Mononuclear cell (primary cell): ENCODE measurements at regions not wholly inside any gene's neighbourhood (a gene's known extent, or its start where the extent isn't known, plus 50 kb on each side); places are given as distances from the start of the nearest gene placed in this dataset.
"Not testable (repeated sequence)": the region's sequence is repeated elsewhere in the genome, so short reads cannot be mapped to it uniquely, and the experiment has no call there.

Experiments used
- H3K27me3 ChIP-seq: 2 replicates; pipeline ENCODE4 v1.6.0; 2011; ENCODE audit warnings: low read length, control low read depth; ENCODE audit not compliant: insufficient read depth
- H3K4me1 ChIP-seq: 2 replicates; pipeline ENCODE4 v1.5.1; 2011; ENCODE audit warnings: mild to moderate bottlenecking, low read length, control low read depth; ENCODE audit not compliant: insufficient read depth
- H3K4me3 ChIP-seq: 2 replicates; pipeline ENCODE4 v1.5.1; 2011; ENCODE audit warnings: mild to moderate bottlenecking, low read length, moderate library complexity
- H3K9me3 ChIP-seq: 2 replicates; pipeline ENCODE4 v1.5.1; 2011; ENCODE audit warnings: low read depth, mild to moderate bottlenecking, control low read depth, low read length

GRCh38 chr20:1809131-1809572 lies 86.1 kb upstream of the SIRPA start:
- Histone ChIP-seq H3K9me3 (no peaks in the 10 kb centered on the region), H3K27me3 (no peaks in the 10 kb centered on the region), H3K4me1 (peaks cover 81% of the 10 kb centered on the region), H3K4me3 (no peak overlapping the region)

DNA sequence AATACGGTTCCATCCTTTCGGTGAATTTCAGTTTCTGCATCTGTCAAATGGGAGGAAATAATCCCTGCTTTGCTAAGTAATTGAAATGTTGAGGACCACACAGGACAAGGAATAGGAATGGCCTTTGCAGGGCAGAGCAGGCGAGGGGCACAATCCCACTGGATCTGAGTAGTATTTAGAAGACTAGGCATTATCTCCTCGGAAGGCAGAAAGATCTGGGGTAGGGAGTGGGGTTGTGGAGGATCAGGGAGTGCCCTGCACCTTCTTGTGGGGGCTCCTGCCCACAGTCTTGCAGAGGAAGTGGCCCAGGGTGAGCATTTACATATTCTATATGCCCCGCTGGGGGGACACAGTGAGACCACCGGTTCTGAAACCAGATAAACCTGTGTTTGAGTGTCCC lies 87.1 kb upstream of the SIRPA start:
- H3K4me1 ChIP-seq: peaks cover 84% of the 10 kb centered on the region
- H3K4me3 ChIP-seq: no peak overlapping the region

DNA sequence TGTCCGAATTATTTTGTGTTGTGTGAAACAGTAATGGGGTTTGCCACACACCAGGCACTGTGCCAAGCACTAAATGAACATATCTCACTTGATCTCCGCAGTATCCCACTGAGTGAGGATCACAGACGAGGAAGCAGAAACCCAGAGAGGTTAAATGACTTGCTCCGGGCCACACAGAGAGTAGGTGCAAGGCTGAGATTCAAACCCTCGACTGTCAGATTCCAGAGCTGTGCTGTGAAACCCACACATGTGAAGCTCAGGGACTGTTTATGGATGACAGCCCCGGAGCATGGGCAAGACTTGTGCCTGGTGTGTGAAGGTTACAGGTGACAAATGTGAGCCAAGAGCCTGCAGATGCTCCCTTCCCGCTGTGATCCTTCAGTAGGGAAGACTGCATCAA lies 87.8 kb upstream of the SIRPA start:
- H3K27me3 ChIP-seq: no peaks in the 10 kb centered on the region
- peaks cover 82% of the 10 kb centered on the region for H3K4me1 ChIP-seq
- no peak overlapping the region for H3K4me3 ChIP-seq
- no peaks in the 10 kb centered on the region for H3K9me3 ChIP-seq

More for the DNA sequence above, 87.1 kb upstream of the SIRPA start:
- H3K27me3 ChIP-seq: no peaks in the 10 kb centered on the region
- H3K9me3 ChIP-seq: no peaks in the 10 kb centered on the region

DNA sequence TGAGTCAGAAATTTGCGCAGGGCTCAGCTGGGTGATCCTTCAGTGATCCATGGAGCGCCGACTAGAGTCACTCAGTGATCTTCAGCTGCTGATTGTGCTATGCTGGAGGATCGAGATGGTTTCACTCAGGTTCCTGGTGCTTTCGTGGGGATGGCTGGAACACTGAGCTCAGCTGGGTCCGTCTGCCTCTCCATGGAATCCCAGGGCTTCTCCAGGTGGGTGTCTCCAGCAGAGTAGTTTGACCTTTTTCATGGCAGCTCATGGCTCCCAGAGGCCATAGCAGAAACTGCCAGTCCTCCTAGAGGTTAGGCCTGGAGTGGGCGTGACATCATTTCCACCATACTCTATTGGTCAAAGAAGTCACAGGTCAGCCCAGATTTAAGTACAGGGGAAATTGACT lies 88.8 kb upstream of the SIRPA start:
- Histone ChIP-seq H3K27me3 (peaks cover 3% of the 10 kb centered on the region), H3K4me1 (peaks cover 82% of the 10 kb centered on the region), H3K9me3 (no peaks in the 10 kb centered on the region), H3K4me3 (no peak overlapping the region)

DNA sequence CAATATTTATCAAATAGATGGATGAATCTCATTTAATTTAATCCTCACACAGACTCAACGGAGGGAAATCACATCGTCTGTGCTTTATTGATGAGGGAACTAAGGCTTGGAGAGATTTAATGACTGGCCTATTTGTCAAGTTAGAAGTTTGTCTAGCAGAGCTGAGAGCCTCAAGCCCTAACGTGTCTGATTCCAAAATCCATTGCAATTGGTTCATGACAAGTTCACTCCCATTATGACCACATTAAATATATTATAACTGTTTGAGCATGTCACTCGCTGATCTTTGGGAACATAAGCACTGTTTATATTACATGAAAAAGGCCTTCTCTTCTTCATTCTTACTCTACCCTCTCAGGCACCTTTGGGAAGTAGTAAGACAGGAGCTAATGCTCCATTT lies 89.4 kb upstream of the SIRPA start:
- peaks cover 79% of the 10 kb centered on the region for H3K4me1 ChIP-seq

GRCh38 chr20:1805161-1805581 lies 90.0 kb upstream of the SIRPA start:
- H3K4me3 ChIP-seq: no peak overlapping the region

More for the DNA sequence above, 89.4 kb upstream of the SIRPA start:
- H3K27me3 ChIP-seq: peaks cover 3% of the 10 kb centered on the region
- H3K9me3 ChIP-seq: no peaks in the 10 kb centered on the region
- H3K4me3 ChIP-seq: no peak overlapping the region

GRCh38 chr20:1804554-1804956 lies 90.7 kb upstream of the SIRPA start:
- H3K4me3 ChIP-seq: no peak overlapping the region
- H3K4me1 ChIP-seq: peaks cover 76% of the 10 kb centered on the region
- no peaks in the 10 kb centered on the region for H3K9me3 ChIP-seq
- peaks cover 3% of the 10 kb centered on the region for H3K27me3 ChIP-seq

More at GRCh38 chr20:1805161-1805581, 90.0 kb upstream of the SIRPA start:
- H3K27me3 ChIP-seq: peaks cover 3% of the 10 kb centered on the region
- no peaks in the 10 kb centered on the region for H3K9me3 ChIP-seq
- H3K4me1 ChIP-seq: peaks cover 76% of the 10 kb centered on the region

DNA sequence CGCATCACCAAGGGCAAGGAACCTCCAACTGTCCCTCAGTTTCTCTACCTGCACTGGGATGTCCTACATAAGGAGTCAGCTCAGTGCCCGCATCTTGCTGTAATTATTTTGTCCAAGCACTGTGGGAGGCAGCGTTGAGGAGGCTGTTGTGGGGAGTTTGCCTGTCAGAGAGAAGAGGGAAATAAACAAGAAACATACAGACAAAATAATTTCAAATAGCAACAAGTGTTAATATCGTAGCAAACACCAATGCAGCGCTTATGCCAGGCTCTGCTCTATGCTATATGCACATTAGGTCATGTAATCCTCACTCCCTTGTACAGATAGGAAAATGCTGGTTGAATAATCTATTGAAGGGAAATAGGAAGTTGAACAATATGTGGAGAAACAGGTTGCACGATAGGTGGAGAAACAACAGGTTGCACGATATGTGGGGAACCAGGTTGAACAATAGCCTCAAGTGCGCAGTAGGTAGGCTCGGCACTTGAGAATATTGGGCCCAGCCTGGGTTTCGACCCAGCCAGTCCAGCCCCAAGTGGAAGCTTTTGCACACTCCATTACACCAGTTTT lies 91.2 kb upstream of the SIRPA start:
- Histone ChIP-seq H3K4me1 (peaks cover 72% of the 10 kb centered on the region), H3K4me3 (peak overlapping the region; percentile 43), H3K9me3 (no peaks in the 10 kb centered on the region), H3K27me3 (peaks cover 3% of the 10 kb centered on the region)

GRCh38 chr20:1803061-1803931 lies 91.9 kb upstream of the SIRPA start:
- Histone ChIP-seq H3K4me3 (peak overlapping the region; percentile 43), H3K27me3 (peaks cover 6% of the 10 kb centered on the region), H3K9me3 (no peaks in the 10 kb centered on the region)

GRCh38 chr20:1802385-1803060 lies 92.7 kb upstream of the SIRPA start:
- peaks cover 6% of the 10 kb centered on the region for H3K27me3 ChIP-seq
- H3K4me1 ChIP-seq: peaks cover 67% of the 10 kb centered on the region
- H3K4me3 ChIP-seq: peak overlapping the region; percentile 43
- H3K9me3 ChIP-seq: no peaks in the 10 kb centered on the region

More at GRCh38 chr20:1803061-1803931, 91.9 kb upstream of the SIRPA start:
- peaks cover 72% of the 10 kb centered on the region for H3K4me1 ChIP-seq

DNA sequence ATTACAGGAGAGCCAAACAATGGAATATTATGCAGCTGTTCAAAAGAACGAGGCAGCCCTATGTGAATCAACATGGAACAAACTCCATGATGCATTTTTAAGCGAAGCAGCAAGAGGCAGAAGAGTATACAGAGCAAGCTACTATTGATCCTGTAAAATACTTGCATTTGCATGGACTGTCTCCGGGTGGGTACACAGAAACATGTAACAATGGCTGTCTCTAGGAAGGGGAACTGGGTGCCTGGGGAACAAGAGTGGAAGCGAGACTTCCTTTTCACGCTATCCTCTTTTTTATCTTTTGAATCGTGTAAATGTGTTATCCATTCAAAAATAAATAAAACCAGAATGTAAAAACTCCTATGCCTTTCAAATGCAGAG lies 93.3 kb upstream of the SIRPA start:
- H3K27me3 ChIP-seq: peaks cover 6% of the 10 kb centered on the region
- H3K9me3 ChIP-seq: no peaks in the 10 kb centered on the region
- peaks cover 64% of the 10 kb centered on the region for H3K4me1 ChIP-seq
- H3K4me3 ChIP-seq: peak overlapping the region; percentile 43

GRCh38 chr20:1801225-1801928 lies 93.8 kb upstream of the SIRPA start:
- Histone ChIP-seq H3K4me1 (peaks cover 58% of the 10 kb centered on the region), H3K4me3 (no peak overlapping the region), H3K27me3 (peaks cover 6% of the 10 kb centered on the region), H3K9me3 (no peaks in the 10 kb centered on the region)

DNA sequence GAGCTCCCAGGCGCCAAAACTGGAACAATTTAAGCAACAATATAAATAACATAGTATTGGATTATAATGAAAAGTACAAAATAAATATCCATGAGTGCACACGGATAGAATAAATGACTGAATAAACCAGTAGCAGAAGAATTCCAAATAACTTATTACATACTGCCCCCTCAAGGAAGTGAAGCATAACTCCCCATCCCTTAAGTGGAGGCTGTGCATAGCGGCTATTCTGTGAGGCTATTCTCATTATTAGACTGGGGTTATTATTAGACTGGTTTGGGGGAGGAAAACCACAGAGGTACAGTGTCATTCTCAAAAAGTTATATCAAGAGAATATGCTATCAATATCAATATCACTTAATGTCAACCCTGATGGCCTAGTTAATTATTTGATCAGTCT lies 94.4 kb upstream of the SIRPA start:
- Histone ChIP-seq H3K27me3 (peaks cover 7% of the 10 kb centered on the region), H3K4me1 (peaks cover 54% of the 10 kb centered on the region), H3K4me3 (no peak overlapping the region), H3K9me3 (no peaks in the 10 kb centered on the region)

- peaks cover 10% of the 10 kb centered on the region for H3K27me3 ChIP-seq
- no peaks in the 10 kb centered on the region for H3K9me3 ChIP-seq
- H3K4me3 ChIP-seq: no peak overlapping the region
- peaks cover 48% of the 10 kb centered on the region for H3K4me1 ChIP-seq
Measured at GRCh38 chr20:1800180-1800579, 95.0 kb upstream of the SIRPA start.

DNA sequence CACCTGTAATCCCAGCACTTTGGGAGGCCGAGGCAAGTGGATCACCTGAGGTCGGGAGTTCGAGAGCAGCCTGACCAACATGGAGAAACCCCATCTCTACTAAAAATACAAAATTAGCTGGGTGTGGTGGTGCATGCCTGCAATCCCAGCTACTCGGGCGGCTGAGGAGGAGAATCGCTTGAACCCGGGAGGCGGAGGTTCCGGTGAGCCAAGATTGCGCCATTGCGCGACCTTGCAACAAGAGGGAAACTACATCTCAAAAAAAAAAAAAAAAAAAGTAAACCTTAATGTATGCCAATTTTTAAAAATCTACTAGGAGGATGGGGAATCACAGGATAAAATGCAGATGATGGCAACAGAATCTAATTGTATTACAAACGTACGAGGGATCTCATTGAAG lies 95.5 kb upstream of the SIRPA start:
- peaks cover 44% of the 10 kb centered on the region for H3K4me1 ChIP-seq
- not testable (repeated sequence) for H3K4me3 ChIP-seq, H3K9me3 ChIP-seq

More for the DNA sequence above, 95.5 kb upstream of the SIRPA start:
- H3K27me3 ChIP-seq: peaks cover 13% of the 10 kb centered on the region
